HK-2 (cell line): ENCODE measurements at regions not wholly inside any gene's neighbourhood (a gene's known extent, or its start where the extent isn't known, plus 50 kb on each side); places are given as distances from the start of the nearest gene placed in this dataset.
"Not testable (repeated sequence)": the region's sequence is repeated elsewhere in the genome, so short reads cannot be mapped to it uniquely, and the experiment has no call there.

Experiments used
- DNase-seq: peaks from one replicate; pipeline ENCODE4 v3.0.0-alpha.2; 2018; ENCODE audit not compliant: unreplicated experiment

- DNase-seq: no peak
Observed at GRCh38 chr6:11890849-11891248, 112.2 kb upstream of the ADTRP start.

- DNase-seq: no peak
Observed at GRCh38 chr6:11890209-11890608, 111.6 kb upstream of the ADTRP start.

GRCh38 chr6:11889572-11889971, 111.0 kb upstream of the ADTRP start:
- DNase-seq: no peak

- no peak for DNase-seq
Observed at GRCh38 chr6:11888727-11889126, 110.1 kb upstream of the ADTRP start.

GRCh38 chr6:11885159-11885558, 106.6 kb upstream of the ADTRP start:
- no peak for DNase-seq

GRCh38 chr6:11883471-11883870, 104.9 kb upstream of the ADTRP start:
- DNase-seq: not testable (repeated sequence)

- DNase-seq: not testable (repeated sequence)
Observed at GRCh38 chr6:11880156-11880555, 101.6 kb upstream of the ADTRP start.

GRCh38 chr6:11878735-11879134, 100.1 kb upstream of the ADTRP start:
- no peak for DNase-seq

- no peak for DNase-seq
Observed at GRCh38 chr6:11878029-11878428, 99.4 kb upstream of the ADTRP start.

GRCh38 chr6:11876934-11877433, 98.4 kb upstream of the ADTRP start:
- DNase-seq: no peak

GRCh38 chr6:11875325-11876109, 96.9 kb upstream of the ADTRP start:
- DNase-seq: no peak

- DNase-seq: no peak
Observed at GRCh38 chr6:11869672-11870340, 91.2 kb upstream of the ADTRP start.

GRCh38 chr6:11868392-11868791, 89.8 kb upstream of the ADTRP start:
- DNase-seq: no peak

GRCh38 chr6:11865680-11866300, 87.2 kb upstream of the ADTRP start:
- DNase-seq: peak; percentile 54

GRCh38 chr6:11858439-11858838, 79.8 kb upstream of the ADTRP start:
- DNase-seq: no peak

- no peak for DNase-seq
Observed at GRCh38 chr6:11855743-11856142, 77.1 kb upstream of the ADTRP start.

GRCh38 chr6:11854408-11855165, 76.0 kb upstream of the ADTRP start:
- DNase-seq: no peak

- no peak for DNase-seq
Observed at GRCh38 chr6:11853678-11854407, 75.2 kb upstream of the ADTRP start.

GRCh38 chr6:11852061-11852651, 73.6 kb upstream of the ADTRP start:
- no peak for DNase-seq

GRCh38 chr6:11851387-11851786, 72.8 kb upstream of the ADTRP start:
- DNase-seq: peak; percentile 80
